ENCODE measurements at regions not wholly inside any gene's neighbourhood (a gene's known extent, or its start where the extent isn't known, plus 50 kb on each side); places are given as distances from the start of the nearest gene placed in this dataset.

- DNase-seq (ENCODE audit: low spot score): no peak
Observed at GRCh38 chr1:184322253-184322652, 64.6 kb upstream of the C1orf21 start.

GRCh38 chr1:184324972-184325371 is 61.9 kb upstream of the C1orf21 start:
- no peak for DNase-seq (ENCODE audit: low spot score)

GRCh38 chr1:184326278-184326677 is 60.6 kb upstream of the C1orf21 start:
- no peak for DNase-seq (ENCODE audit: low spot score)

GRCh38 chr1:184329245-184329953 is 57.4 kb upstream of the C1orf21 start:
- DNase-seq (ENCODE audit: low spot score): no peak

GRCh38 chr1:184329962-184330868 is 56.6 kb upstream of the C1orf21 start:
- no peak for DNase-seq (ENCODE audit: low spot score)

GRCh38 chr1:184330875-184331274 is 56.0 kb upstream of the C1orf21 start:
- no peak for DNase-seq (ENCODE audit: low spot score)
